CD14-positive monocyte (primary cell): ENCODE measurements at regions not wholly inside any gene's neighbourhood (a gene's known extent, or its start where the extent isn't known, plus 50 kb on each side); places are given as distances from the start of the nearest gene placed in this dataset.

Experiments
- DNase-seq, 3 donors: peaks; one replicate each; pipeline ENCODE4 v3.0.0-alpha.2; 2011 to 2022
- H2AFZ ChIP-seq: 2 replicates; pipeline ENCODE4 v1.6.0; 2012; ENCODE audit warnings: mild to moderate bottlenecking, low read depth, low read length, inconsistent platforms; ENCODE audit not compliant: insufficient read depth, poor library complexity, severe bottlenecking
- H3K27ac ChIP-seq, 2 donors: 1 replicate in 1 of 2; 2 replicates in 1 of 2; pipeline ENCODE4 v1.5.1; 2012 to 2013; ENCODE audit warnings: low read length in 2 of 2, control low read depth in 1 of 2, inconsistent platforms in 1 of 2, low read depth in 1 of 2, mild to moderate bottlenecking in 1 of 2
- H3K27me3 ChIP-seq, 2 donors: one replicate each; pipeline versions ENCODE4 v1.6.0 to v1.6.1; 2011 to 2013; ENCODE audit warnings: low read length in 2 of 2; ENCODE audit not compliant: control insufficient read depth in 2 of 2, insufficient read depth in 2 of 2
- H3K36me3 ChIP-seq, 2 donors: replicated peaks in 1 of 2; 1 replicate in 1 of 2; 2 replicates in 1 of 2; pipeline versions ENCODE4 v1.5.1 to v1.6.1; 2012 to 2013; ENCODE audit warnings: low read length in 2 of 2, control low read depth in 1 of 2, inconsistent platforms in 1 of 2, mild to moderate bottlenecking in 1 of 2; ENCODE audit not compliant: insufficient read depth in 2 of 2, control insufficient read depth in 1 of 2
- H3K4me1 ChIP-seq, 2 donors: 1 replicate in 1 of 2; 2 replicates in 1 of 2; pipeline versions ENCODE4 v1.5.1 to v1.6.1; 2012 to 2013; ENCODE audit warnings: low read length in 2 of 2, control low read depth in 1 of 2, inconsistent platforms in 1 of 2, mild to moderate bottlenecking in 1 of 2, moderate library complexity in 1 of 2; ENCODE audit not compliant: insufficient read depth in 2 of 2, control insufficient read depth in 1 of 2
- H3K4me2 ChIP-seq: replicated peaks from 2 replicates; pipeline ENCODE3; 2012; ENCODE audit warnings: low read length, moderate library complexity, mild to moderate bottlenecking; ENCODE audit not compliant: poor library complexity, severe bottlenecking; ENCODE audit errors: extremely low read depth
- H3K4me3 ChIP-seq, 3 experiments: fragments of 200-600 bp in 1 of 3; sonication (generic) in 1 of 3; replicated peaks in 1 of 3; 1 replicate in 2 of 3; 2 replicates in 1 of 3; pipeline ENCODE4 v1.5.1; 2011 to 2013; ENCODE audit warnings: low read length in 3 of 3, mild to moderate bottlenecking in 3 of 3, control low read depth in 2 of 3, low read depth in 2 of 3, inconsistent platforms in 1 of 3, moderate library complexity in 1 of 3
- H3K79me2 ChIP-seq: 2 replicates; pipeline ENCODE4 v1.6.0; 2012; ENCODE audit warnings: mild to moderate bottlenecking, control low read depth, inconsistent platforms, low read length, moderate library complexity; ENCODE audit not compliant: insufficient read depth
- H3K9ac ChIP-seq: 2 replicates; pipeline ENCODE4 v1.6.0; 2017; ENCODE audit warnings: low read length, mild to moderate bottlenecking; ENCODE audit not compliant: insufficient read depth, poor library complexity, severe bottlenecking
- H3K9me3 ChIP-seq, 2 donors: replicated peaks in 1 of 2; 1 replicate in 1 of 2; 2 replicates in 1 of 2; pipeline versions ENCODE4 v1.5.1 to v1.6.1; 2012 to 2013; ENCODE audit warnings: low read length in 2 of 2, control low read depth in 1 of 2; ENCODE audit not compliant: control insufficient read depth in 1 of 2, insufficient read depth in 1 of 2
- H4K20me1 ChIP-seq: 2 replicates; pipeline ENCODE4 v1.6.0; 2012; ENCODE audit warnings: mild to moderate bottlenecking, low read length, control low read depth, moderate library complexity; ENCODE audit not compliant: insufficient read depth
- H3K27ac Mint-ChIP-seq, 7 donors: one replicate each; pipeline ENCODE4 v1.8.0; 2020; ENCODE audit warnings: mild to moderate bottlenecking in 7 of 7, mixed read lengths in 7 of 7, moderate library complexity in 6 of 7, inconsistent platforms in 2 of 7
- H3K27me3 Mint-ChIP-seq, 3 donors: one replicate each; pipeline ENCODE4 v1.8.0; 2021 to 2022; ENCODE audit warnings: low read depth in 3 of 3, mild to moderate bottlenecking in 3 of 3, mixed read lengths in 3 of 3, moderate library complexity in 3 of 3, inconsistent platforms in 1 of 3
- H3K36me3 Mint-ChIP-seq, 2 donors: one replicate each; pipeline ENCODE4 v1.8.0; 2020; ENCODE audit warnings: mixed read lengths in 2 of 2, inconsistent platforms in 1 of 2, mild to moderate bottlenecking in 1 of 2
- H3K4me1 Mint-ChIP-seq: one replicate; pipeline ENCODE4 v1.8.0; 2020; ENCODE audit warnings: mild to moderate bottlenecking, mixed read lengths
- H3K4me3 Mint-ChIP-seq, 2 donors: one replicate each; pipeline ENCODE4 v1.8.0; 2020; ENCODE audit warnings: mild to moderate bottlenecking in 2 of 2, mixed read lengths in 2 of 2, moderate library complexity in 1 of 2
- H3K9me3 Mint-ChIP-seq, 7 donors: one replicate each; pipeline ENCODE4 v1.8.0; 2020 to 2022; ENCODE audit warnings: mixed read lengths in 7 of 7, mild to moderate bottlenecking in 6 of 7, moderate library complexity in 6 of 7, inconsistent platforms in 2 of 7
- WGBS: methylation state at CpG from one replicate; pipeline ENCODE4 v1.1.5; 2013; ENCODE audit warnings: missing lambda C conversion rate; ENCODE audit not compliant: insufficient coverage; 5-methylcytosine and 5-hydroxymethylcytosine counted together
- intact Hi-C, 2 donors: fragments of 100-400 bp; cut with micrococcal nuclease; formaldehyde crosslinking; loops; one replicate each; pipeline versions ENCODE4 v1.15.0 to v1.15.1; 2023
- TF ChIP-seq, protein P1 (sequence below): fragments of 200-600 bp; IDR thresholded peaks from one replicate; pipeline ENCODE4 v1.8.0; 2022; ENCODE audit warnings: antibody characterized with exemption, mild to moderate bottlenecking

GRCh38 chr4:23114538-23114937 lies 421.8 kb downstream of the GBA3 start:
- Mint-ChIP-seq H3K27ac (no peak overlapping the region), H3K4me1 (no peaks in the 10 kb centered on the region), H3K27me3 (peaks cover 2 to 4% (median 3%) of the 10 kb centered on the region in 3 donors), H3K4me3 (no peak overlapping the region), H3K9me3 (peaks cover 0 to 4% (median 0%) of the 10 kb centered on the region in 7 donors), H3K36me3 (no peaks in the 10 kb centered on the region)
- no peak overlapping the region for H3K4me3 ChIP-seq
- no peak for DNase-seq
- no peak overlapping the region for H3K4me2 ChIP-seq
- TF ChIP-seq, protein P1, sequence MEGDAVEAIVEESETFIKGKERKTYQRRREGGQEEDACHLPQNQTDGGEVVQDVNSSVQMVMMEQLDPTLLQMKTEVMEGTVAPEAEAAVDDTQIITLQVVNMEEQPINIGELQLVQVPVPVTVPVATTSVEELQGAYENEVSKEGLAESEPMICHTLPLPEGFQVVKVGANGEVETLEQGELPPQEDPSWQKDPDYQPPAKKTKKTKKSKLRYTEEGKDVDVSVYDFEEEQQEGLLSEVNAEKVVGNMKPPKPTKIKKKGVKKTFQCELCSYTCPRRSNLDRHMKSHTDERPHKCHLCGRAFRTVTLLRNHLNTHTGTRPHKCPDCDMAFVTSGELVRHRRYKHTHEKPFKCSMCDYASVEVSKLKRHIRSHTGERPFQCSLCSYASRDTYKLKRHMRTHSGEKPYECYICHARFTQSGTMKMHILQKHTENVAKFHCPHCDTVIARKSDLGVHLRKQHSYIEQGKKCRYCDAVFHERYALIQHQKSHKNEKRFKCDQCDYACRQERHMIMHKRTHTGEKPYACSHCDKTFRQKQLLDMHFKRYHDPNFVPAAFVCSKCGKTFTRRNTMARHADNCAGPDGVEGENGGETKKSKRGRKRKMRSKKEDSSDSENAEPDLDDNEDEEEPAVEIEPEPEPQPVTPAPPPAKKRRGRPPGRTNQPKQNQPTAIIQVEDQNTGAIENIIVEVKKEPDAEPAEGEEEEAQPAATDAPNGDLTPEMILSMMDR, result no peak
- H3K36me3 ChIP-seq, result no peaks in the 10 kb centered on the region
- no peaks in the 10 kb centered on the region for H3K27me3 ChIP-seq
- no peaks in the 10 kb centered on the region for H3K9me3 ChIP-seq
- no CpG with 5 or more reads among the region's 1 CpG for WGBS
- intact Hi-C loops, result no loop called here
- no peaks in the 10 kb centered on the region for H3K79me2 ChIP-seq
- H3K9ac ChIP-seq, result no peak overlapping the region
- H4K20me1 ChIP-seq, result no peaks in the 10 kb centered on the region
- H2AFZ ChIP-seq, result no peak overlapping the region
- no peaks in the 10 kb centered on the region for H3K4me1 ChIP-seq
- no peak overlapping the region for H3K27ac ChIP-seq

DNA sequence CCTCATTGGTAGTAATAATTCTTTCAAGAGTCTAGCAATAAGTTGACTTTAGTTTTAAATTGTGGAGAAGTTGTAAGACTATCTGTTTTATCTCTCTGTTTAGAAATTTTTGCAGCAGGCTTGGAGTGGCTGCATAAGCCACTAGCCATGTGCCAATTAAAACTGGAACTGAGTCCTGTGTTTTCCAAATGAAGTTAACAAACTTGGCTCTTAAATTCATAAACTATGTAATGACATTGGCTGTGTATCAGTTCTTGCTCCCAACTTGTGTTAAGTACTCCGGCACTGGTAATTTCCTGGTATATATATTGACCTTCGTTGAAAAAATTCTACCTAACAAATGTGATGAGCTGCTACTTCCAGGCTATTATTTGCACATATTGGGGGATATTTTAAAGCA lies 420.4 kb downstream of the GBA3 start:
- Histone ChIP-seq H4K20me1 (no peaks in the 10 kb centered on the region), H3K4me1 (no peaks in the 10 kb centered on the region), H3K36me3 (no peaks in the 10 kb centered on the region), H3K4me2 (no peak overlapping the region), H2AFZ (no peak overlapping the region), H3K9me3 (no peaks in the 10 kb centered on the region), H3K4me3 (no peak overlapping the region), H3K79me2 (no peaks in the 10 kb centered on the region), H3K27me3 (no peaks in the 10 kb centered on the region), H3K27ac (no peak overlapping the region), H3K9ac (no peak overlapping the region)
- H3K27me3 Mint-ChIP-seq, result peaks cover 0 to 4% (median 3%) of the 10 kb centered on the region in 3 donors
- no peaks in the 10 kb centered on the region for H3K4me1 Mint-ChIP-seq
- no CpG with 5 or more reads among the region's 2 CpGs for WGBS
- H3K9me3 Mint-ChIP-seq, result peaks cover 0 to 4% (median 1%) of the 10 kb centered on the region in 7 donors
- H3K4me3 Mint-ChIP-seq, result no peak overlapping the region
- TF ChIP-seq, protein P1, result no peak
- no peaks in the 10 kb centered on the region for H3K36me3 Mint-ChIP-seq
- no peak overlapping the region for H3K27ac Mint-ChIP-seq
- DNase-seq, result no peak
- intact Hi-C loops, result no loop called here
